ENCODE measurements at regions not wholly inside any gene's neighbourhood (a gene's known extent, or its start where the extent isn't known, plus 50 kb on each side); places are given as distances from the start of the nearest gene placed in this dataset.
"Not testable (repeated sequence)": the region's sequence is repeated elsewhere in the genome, so short reads cannot be mapped to it uniquely, and the experiment has no call there.

GRCh38 chr7:142523821-142524460, 225.3 kb upstream of the PRSS1 start:
- DNase-seq, result no peak

GRCh38 chr7:142522735-142523134, 226.5 kb upstream of the PRSS1 start:
- no peak for DNase-seq

- not testable (repeated sequence) for DNase-seq
These were observed 228.4 kb upstream of the PRSS1 start for GRCh38 chr7:142520885-142521284.

- not testable (repeated sequence) for DNase-seq
These were observed 228.8 kb upstream of the PRSS1 start for GRCh38 chr7:142520455-142520854.

GRCh38 chr7:142519079-142520078, 229.9 kb upstream of the PRSS1 start:
- no peak for DNase-seq

GRCh38 chr7:142516038-142516501, 233.2 kb upstream of the PRSS1 start:
- no peak for DNase-seq

GRCh38 chr7:142514716-142515115, 234.6 kb upstream of the PRSS1 start:
- not testable (repeated sequence) for DNase-seq

GRCh38 chr7:142513178-142513955, 235.9 kb upstream of the PRSS1 start:
- no peak for DNase-seq

- no peak for DNase-seq
These were observed 237.5 kb upstream of the PRSS1 start for GRCh38 chr7:142511801-142512200.

GRCh38 chr7:142511374-142511773, 237.9 kb upstream of the PRSS1 start:
- no peak for DNase-seq

GRCh38 chr7:142509235-142509634, 240.0 kb upstream of the PRSS1 start:
- DNase-seq, result not testable (repeated sequence)

GRCh38 chr7:142508251-142508650, 241.0 kb upstream of the PRSS1 start:
- DNase-seq, result no peak

- no peak for DNase-seq
These were observed 241.5 kb upstream of the PRSS1 start for GRCh38 chr7:142507799-142508198.

GRCh38 chr7:142507066-142507465, 242.2 kb upstream of the PRSS1 start:
- not testable (repeated sequence) for DNase-seq

GRCh38 chr7:142506601-142507000, 242.7 kb upstream of the PRSS1 start:
- DNase-seq, result no peak

GRCh38 chr7:142503949-142504348, 245.3 kb upstream of the PRSS1 start:
- not testable (repeated sequence) for DNase-seq

- no peak for DNase-seq
These were observed 245.2 kb upstream of the PRSS58 start for GRCh38 chr7:142503036-142503435.

- no peak for DNase-seq
These were observed 243.6 kb upstream of the PRSS58 start for GRCh38 chr7:142501434-142501833.

GRCh38 chr7:142500366-142500765, 242.5 kb upstream of the PRSS58 start:
- DNase-seq, result no peak

- DNase-seq, result no peak
These were observed 241.8 kb upstream of the PRSS58 start for GRCh38 chr7:142499635-142500034.

- DNase-seq, result no peak
These were observed 240.5 kb upstream of the PRSS58 start for GRCh38 chr7:142498364-142498763.

GRCh38 chr7:142496545-142496991, 238.7 kb upstream of the PRSS58 start:
- DNase-seq, result no peak

GRCh38 chr7:142495879-142496278, 238.0 kb upstream of the PRSS58 start:
- not testable (repeated sequence) for DNase-seq

Data from activated CD4-positive, alpha-beta T cell treated with anti-CD3 and anti-CD28 coated beads for 1 hour (primary cell).